Muscle of leg (tissue), 3 donors: ENCODE measurements at regions not wholly inside any gene's neighbourhood (a gene's known extent, or its start where the extent isn't known, plus 50 kb on each side); places are given as distances from the start of the nearest gene placed in this dataset.

Source experiments
- DNase-seq: peaks from one replicate; pipeline ENCODE4 v3.0.0; 2013
- H3K27ac ChIP-seq: one replicate; pipeline ENCODE4 v1.5.1; 2013; ENCODE audit warnings: mild to moderate bottlenecking, low read length, control low read depth
- H3K27me3 ChIP-seq: one replicate; pipeline ENCODE4 v1.6.1; 2013; ENCODE audit warnings: low read length; ENCODE audit not compliant: control insufficient read depth, insufficient read depth
- H3K36me3 ChIP-seq: one replicate; pipeline ENCODE4 v1.6.1; 2013; ENCODE audit warnings: low read length; ENCODE audit not compliant: control insufficient read depth, insufficient read depth
- H3K4me1 ChIP-seq: one replicate; pipeline ENCODE4 v1.6.1; 2013; ENCODE audit warnings: low read length; ENCODE audit not compliant: control insufficient read depth, insufficient read depth
- H3K4me3 ChIP-seq: one replicate; pipeline ENCODE4 v1.5.1; 2013; ENCODE audit warnings: low read length, control low read depth
- H3K9me3 ChIP-seq: replicated peaks from 2 replicates; pipeline ENCODE4 v1.6.1; 2013; ENCODE audit warnings: low read depth, low read length; ENCODE audit not compliant: control insufficient read depth
- WGBS: methylation state at CpG from one replicate; pipeline ENCODE4 v1.1.5; 2013; ENCODE audit warnings: missing lambda C conversion rate; ENCODE audit not compliant: insufficient coverage; 5-methylcytosine and 5-hydroxymethylcytosine counted together

GRCh38 chr16:86632206-86632605, 53.9 kb downstream of the FOXL1 start:
- WGBS = 90% methylated on average over 13 of the region's 16 CpGs
- Histone ChIP-seq H3K4me3 (no peak overlapping the region), H3K27me3 (peaks cover 20% of the 10 kb centered on the region), H3K27ac (no peak overlapping the region), H3K4me1 (no peaks in the 10 kb centered on the region), H3K9me3 (no peaks in the 10 kb centered on the region), H3K36me3 (no peaks in the 10 kb centered on the region)
- no peak for DNase-seq

GRCh38 chr16:86632944-86633343, 54.6 kb downstream of the FOXL1 start:
- Histone ChIP-seq H3K9me3 (no peaks in the 10 kb centered on the region), H3K4me1 (no peaks in the 10 kb centered on the region), H3K27ac (no peak overlapping the region), H3K36me3 (no peaks in the 10 kb centered on the region), H3K27me3 (peaks cover 21% of the 10 kb centered on the region), H3K4me3 (no peak overlapping the region)
- DNase-seq = no peak
- 90% methylated on average over 2 of the region's 8 CpGs for WGBS

GRCh38 chr16:86634292-86634691, 55.9 kb downstream of the FOXL1 start:
- H3K27me3 ChIP-seq = peaks cover 34% of the 10 kb centered on the region
- H3K27ac ChIP-seq = no peak overlapping the region
- no CpG with 5 or more reads among the region's 1 CpG for WGBS

GRCh38 chr16:86635176-86635876, 57.0 kb downstream of the FOXL1 start:
- no peaks in the 10 kb centered on the region for H3K9me3 ChIP-seq
- H3K36me3 ChIP-seq = no peaks in the 10 kb centered on the region
- 45% methylated on average over 7 of the region's 9 CpGs for WGBS
- no peak for DNase-seq
- peaks cover 43% of the 10 kb centered on the region for H3K27me3 ChIP-seq
- H3K27ac ChIP-seq = no peak overlapping the region
- H3K4me3 ChIP-seq = no peak overlapping the region
- H3K4me1 ChIP-seq = no peaks in the 10 kb centered on the region

More at GRCh38 chr16:86634292-86634691, 55.9 kb downstream of the FOXL1 start:
- H3K4me1 ChIP-seq = no peaks in the 10 kb centered on the region
- H3K9me3 ChIP-seq = no peaks in the 10 kb centered on the region
- H3K4me3 ChIP-seq = no peak overlapping the region
- no peaks in the 10 kb centered on the region for H3K36me3 ChIP-seq
- no peak for DNase-seq

- H3K9me3 ChIP-seq = no peaks in the 10 kb centered on the region
- no peak overlapping the region for H3K4me3 ChIP-seq
- H3K36me3 ChIP-seq = no peaks in the 10 kb centered on the region
- no peak overlapping the region for H3K27ac ChIP-seq
- WGBS = 88% methylated on average over 8 of the region's 12 CpGs
- DNase-seq = no peak
- H3K27me3 ChIP-seq = peaks cover 41% of the 10 kb centered on the region
- H3K4me1 ChIP-seq = no peaks in the 10 kb centered on the region
These were observed 57.6 kb downstream of the FOXL1 start for GRCh38 chr16:86635926-86636325.

- Histone ChIP-seq H3K36me3 (no peaks in the 10 kb centered on the region), H3K27ac (no peak overlapping the region), H3K27me3 (peaks cover 41% of the 10 kb centered on the region), H3K4me3 (no peak overlapping the region), H3K9me3 (no peaks in the 10 kb centered on the region), H3K4me1 (no peaks in the 10 kb centered on the region)
- no peak for DNase-seq
- WGBS = 51% methylated on average over 2 of the region's 2 CpGs
These were observed 59.4 kb downstream of the FOXL1 start for GRCh38 chr16:86637744-86638143.

GRCh38 chr16:86638642-86639041, 60.3 kb downstream of the FOXL1 start:
- Histone ChIP-seq H3K4me1 (no peaks in the 10 kb centered on the region), H3K9me3 (no peaks in the 10 kb centered on the region), H3K36me3 (no peaks in the 10 kb centered on the region), H3K27ac (no peak overlapping the region), H3K27me3 (peaks cover 41% of the 10 kb centered on the region), H3K4me3 (no peak overlapping the region)
- WGBS = 77% methylated on average over 10 of the region's 10 CpGs
- no peak for DNase-seq

- Histone ChIP-seq H3K27me3 (peaks cover 41% of the 10 kb centered on the region), H3K4me3 (no peak overlapping the region), H3K27ac (no peak overlapping the region), H3K9me3 (no peaks in the 10 kb centered on the region), H3K36me3 (no peaks in the 10 kb centered on the region), H3K4me1 (no peaks in the 10 kb centered on the region)
- DNase-seq = peak; percentile 26
- 71% methylated on average over 11 of the region's 12 CpGs for WGBS
These were observed 61.0 kb downstream of the FOXL1 start for GRCh38 chr16:86639354-86639753.

GRCh38 chr16:86640265-86640843, 62.0 kb downstream of the FOXL1 start:
- Histone ChIP-seq H3K27ac (no peak overlapping the region), H3K4me3 (no peak overlapping the region), H3K9me3 (no peaks in the 10 kb centered on the region), H3K36me3 (no peaks in the 10 kb centered on the region), H3K4me1 (no peaks in the 10 kb centered on the region), H3K27me3 (peaks cover 40% of the 10 kb centered on the region)
- WGBS = 67% methylated on average over 13 of the region's 13 CpGs
- no peak for DNase-seq

GRCh38 chr16:86642087-86642486, 63.7 kb downstream of the FOXL1 start:
- no peak overlapping the region for H3K4me3 ChIP-seq
- no CpG with 5 or more reads among the region's 1 CpG for WGBS
- H3K27me3 ChIP-seq = peaks cover 28% of the 10 kb centered on the region
- H3K27ac ChIP-seq = no peak overlapping the region
- no peaks in the 10 kb centered on the region for H3K4me1 ChIP-seq
- no peak for DNase-seq
- H3K36me3 ChIP-seq = no peaks in the 10 kb centered on the region
- H3K9me3 ChIP-seq = no peaks in the 10 kb centered on the region
